ENCODE measurements at regions not wholly inside any gene's neighbourhood (a gene's known extent, or its start where the extent isn't known, plus 50 kb on each side); places are given as distances from the start of the nearest gene placed in this dataset.

DNA sequence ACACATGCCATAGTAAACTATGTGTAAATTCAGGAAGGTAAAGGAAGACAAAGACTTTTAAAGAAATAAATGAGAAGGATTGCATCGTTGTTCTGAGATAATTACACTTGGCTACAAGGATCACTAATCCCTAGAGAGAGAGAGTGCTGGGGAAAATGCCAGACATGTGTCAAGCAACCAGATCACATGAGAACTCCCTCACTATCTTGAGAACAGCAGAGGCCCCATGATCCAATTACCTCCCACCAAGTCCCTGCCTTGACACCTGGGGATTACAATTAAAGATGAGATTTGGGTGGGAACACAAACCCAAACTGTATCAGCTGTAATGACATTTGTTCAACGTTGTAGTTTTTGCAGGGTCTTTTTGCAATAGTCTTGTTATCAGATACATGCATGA, 1600.9 kb upstream of the MIR17HG start:
- Histone ChIP-seq H3K27ac (no peak overlapping the region), H3K4me3 (no peak overlapping the region), H3K36me3 (no peaks in the 10 kb centered on the region), H3K4me1 (no peaks in the 10 kb centered on the region), H3K27me3 (no peaks in the 10 kb centered on the region), H3K9me3 (no peaks in the 10 kb centered on the region)
- TF ChIP-seq, protein P1, sequence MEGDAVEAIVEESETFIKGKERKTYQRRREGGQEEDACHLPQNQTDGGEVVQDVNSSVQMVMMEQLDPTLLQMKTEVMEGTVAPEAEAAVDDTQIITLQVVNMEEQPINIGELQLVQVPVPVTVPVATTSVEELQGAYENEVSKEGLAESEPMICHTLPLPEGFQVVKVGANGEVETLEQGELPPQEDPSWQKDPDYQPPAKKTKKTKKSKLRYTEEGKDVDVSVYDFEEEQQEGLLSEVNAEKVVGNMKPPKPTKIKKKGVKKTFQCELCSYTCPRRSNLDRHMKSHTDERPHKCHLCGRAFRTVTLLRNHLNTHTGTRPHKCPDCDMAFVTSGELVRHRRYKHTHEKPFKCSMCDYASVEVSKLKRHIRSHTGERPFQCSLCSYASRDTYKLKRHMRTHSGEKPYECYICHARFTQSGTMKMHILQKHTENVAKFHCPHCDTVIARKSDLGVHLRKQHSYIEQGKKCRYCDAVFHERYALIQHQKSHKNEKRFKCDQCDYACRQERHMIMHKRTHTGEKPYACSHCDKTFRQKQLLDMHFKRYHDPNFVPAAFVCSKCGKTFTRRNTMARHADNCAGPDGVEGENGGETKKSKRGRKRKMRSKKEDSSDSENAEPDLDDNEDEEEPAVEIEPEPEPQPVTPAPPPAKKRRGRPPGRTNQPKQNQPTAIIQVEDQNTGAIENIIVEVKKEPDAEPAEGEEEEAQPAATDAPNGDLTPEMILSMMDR (IDR thresholded peaks at IDR 0.05) = no peak
- no peak for DNase-seq (ENCODE audit: low spot score)

DNA sequence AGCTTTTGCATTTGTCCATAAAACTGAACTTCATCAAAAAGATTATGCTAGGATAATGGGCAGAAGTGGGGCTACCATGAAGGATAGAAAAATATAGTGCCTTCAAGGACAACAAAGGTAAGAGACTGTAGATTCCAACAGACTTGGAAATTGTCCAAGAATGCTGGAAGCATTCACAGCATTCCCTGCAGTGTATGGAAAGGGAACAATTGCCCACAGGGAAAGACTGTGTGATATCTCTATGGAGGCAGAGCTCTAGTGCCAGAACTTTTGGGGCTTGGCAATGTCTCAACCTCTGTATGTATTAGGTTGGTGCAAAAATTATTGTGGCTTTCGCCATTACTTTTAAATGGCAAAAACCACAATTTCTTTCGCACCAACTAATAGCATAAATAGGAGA, 1598.8 kb upstream of the MIR17HG start:
- Histone ChIP-seq H3K36me3 (no peaks in the 10 kb centered on the region), H3K4me3 (no peak overlapping the region), H3K9me3 (no peaks in the 10 kb centered on the region), H3K27me3 (no peaks in the 10 kb centered on the region), H3K4me1 (no peaks in the 10 kb centered on the region), H3K27ac (no peak overlapping the region)
- TF ChIP-seq, protein P1 (IDR thresholded peaks at IDR 0.05) = no peak
- DNase-seq (ENCODE audit: low spot score) = no peak

DNA sequence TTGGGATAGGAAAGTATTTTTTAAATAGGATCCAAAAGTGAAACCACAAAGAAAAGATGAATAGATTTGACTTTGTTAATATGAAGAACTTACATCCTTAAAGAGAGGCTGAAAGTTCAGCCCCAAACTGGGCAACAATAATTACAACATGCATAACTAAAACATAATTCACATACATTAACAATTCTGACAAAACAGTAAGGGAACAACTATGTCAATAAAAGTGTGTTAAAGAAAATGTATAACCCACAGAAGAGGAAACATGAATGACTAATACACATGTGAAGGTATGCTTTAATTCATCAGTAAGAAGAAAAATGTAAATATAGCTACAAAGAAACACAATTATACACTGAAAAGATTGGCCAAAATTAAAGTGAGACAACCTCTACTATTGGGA, 1597.6 kb upstream of the MIR17HG start:
- Histone ChIP-seq H3K4me3 (no peak overlapping the region), H3K27me3 (no peaks in the 10 kb centered on the region), H3K4me1 (no peaks in the 10 kb centered on the region), H3K27ac (no peak overlapping the region), H3K36me3 (no peaks in the 10 kb centered on the region), H3K9me3 (no peaks in the 10 kb centered on the region)
- DNase-seq (ENCODE audit: low spot score) = no peak
- TF ChIP-seq, protein P1 (IDR thresholded peaks at IDR 0.05) = no peak

DNA sequence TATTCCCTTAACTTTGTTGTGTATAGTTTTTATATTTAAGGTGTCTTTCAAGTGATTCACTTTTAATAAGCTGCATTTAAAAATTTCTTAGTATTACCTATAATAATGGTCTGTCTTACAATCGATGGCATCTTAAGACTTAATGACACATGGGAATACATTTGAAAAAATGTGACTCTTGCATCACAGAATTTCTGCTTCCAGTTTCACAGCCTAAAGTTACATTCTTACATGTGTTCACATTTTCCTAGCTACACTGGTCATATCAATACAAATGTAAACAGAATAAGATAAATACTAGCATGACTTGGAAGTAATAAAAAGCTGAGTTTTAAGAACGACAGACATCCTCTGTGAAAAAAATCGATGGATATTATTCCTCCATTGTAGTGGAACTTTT, 1597.1 kb upstream of the MIR17HG start:
- Histone ChIP-seq H3K36me3 (no peaks in the 10 kb centered on the region), H3K4me3 (no peak overlapping the region), H3K27me3 (no peaks in the 10 kb centered on the region), H3K4me1 (no peaks in the 10 kb centered on the region), H3K27ac (no peak overlapping the region), H3K9me3 (peaks cover 0 to under 1% of the 10 kb centered on the region in 2 donors)
- TF ChIP-seq, protein P1 (IDR thresholded peaks at IDR 0.05) = no peak
- DNase-seq (ENCODE audit: low spot score) = no peak

DNA sequence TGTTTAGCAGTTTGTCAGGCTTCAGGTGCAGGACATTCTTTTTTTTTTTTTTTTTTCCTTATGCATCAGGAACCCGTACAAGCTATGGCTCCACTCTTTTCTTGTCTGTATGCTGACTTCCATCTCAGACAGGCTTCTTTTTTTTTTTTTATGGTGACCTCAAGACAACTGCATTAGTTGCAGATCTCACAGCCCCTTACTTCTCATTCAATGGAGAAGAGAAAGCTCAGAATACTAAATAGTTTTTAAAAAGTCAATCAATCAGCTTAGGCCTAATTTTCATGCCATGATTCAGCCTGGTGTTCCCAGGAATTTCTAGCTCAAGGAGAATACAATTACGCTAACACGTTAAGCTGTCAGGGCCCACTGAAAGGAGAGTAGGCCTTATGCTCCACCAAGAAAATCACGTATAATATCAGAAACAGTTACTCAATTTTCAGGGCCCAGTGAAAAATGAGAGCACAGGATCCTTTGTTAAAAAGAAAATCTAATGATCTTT, 1596.0 kb upstream of the MIR17HG start:
- Histone ChIP-seq H3K4me3 (no peak overlapping the region), H3K27me3 (no peaks in the 10 kb centered on the region), H3K27ac (no peak overlapping the region), H3K36me3 (no peaks in the 10 kb centered on the region), H3K9me3 (peaks cover 0 to 12% of the 10 kb centered on the region in 2 donors), H3K4me1 (no peaks in the 10 kb centered on the region)
- TF ChIP-seq, protein P1 (IDR thresholded peaks at IDR 0.05) = no peak
- no peak for DNase-seq (ENCODE audit: low spot score)

DNA sequence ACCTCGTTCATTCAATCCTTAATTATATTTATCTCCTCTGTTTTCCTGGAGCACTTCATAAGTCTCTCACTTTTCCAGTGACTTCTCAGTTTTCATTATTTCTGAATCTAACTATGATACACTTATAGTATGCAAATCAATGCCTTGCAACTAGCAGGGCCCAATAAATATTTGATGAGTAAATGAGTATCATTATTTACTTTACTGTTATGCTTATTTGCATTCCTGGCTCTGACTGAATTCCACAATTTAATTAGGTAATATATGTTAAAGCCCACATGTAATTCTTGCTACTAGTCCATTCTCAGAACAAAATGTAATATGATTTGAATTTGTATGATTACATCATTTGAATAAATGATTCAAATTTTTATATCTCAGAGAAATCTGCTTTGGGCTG, 1595.1 kb upstream of the MIR17HG start:
- Histone ChIP-seq H3K27me3 (no peaks in the 10 kb centered on the region), H3K4me3 (no peak overlapping the region), H3K9me3 (peaks cover 0 to 12% of the 10 kb centered on the region in 2 donors), H3K27ac (no peak overlapping the region), H3K36me3 (no peaks in the 10 kb centered on the region), H3K4me1 (no peaks in the 10 kb centered on the region)
- no peak for DNase-seq (ENCODE audit: low spot score)
- TF ChIP-seq, protein P1 (IDR thresholded peaks at IDR 0.05) = no peak

Data from right atrium auricular region (tissue), 2 donors.